ENCODE measurements at regions not wholly inside any gene's neighbourhood (a gene's known extent, or its start where the extent isn't known, plus 50 kb on each side); places are given as distances from the start of the nearest gene placed in this dataset.

DNA sequence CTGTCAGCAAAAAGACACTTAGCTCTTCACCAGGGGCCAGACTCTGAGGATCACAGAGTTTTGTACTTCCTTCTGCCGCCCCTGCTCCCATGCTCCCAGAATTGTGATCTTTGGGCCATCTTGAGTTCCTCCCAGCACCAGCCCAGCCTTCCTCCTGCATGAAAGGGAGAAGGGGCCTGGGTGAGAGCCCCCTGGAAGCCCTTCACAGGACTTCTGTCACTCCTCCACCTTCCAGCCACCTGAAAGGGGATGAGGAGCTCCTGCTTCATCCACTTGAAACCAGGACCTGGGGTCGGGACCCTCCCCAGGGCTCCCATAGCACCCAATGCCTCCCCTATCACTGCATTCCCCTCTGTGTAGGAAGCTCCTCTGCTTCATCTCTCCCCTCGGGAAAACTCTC lies 174.2 kb downstream of the BUD13 start:
- DNase-seq (ENCODE audit: low read depth), result no peak

DNA sequence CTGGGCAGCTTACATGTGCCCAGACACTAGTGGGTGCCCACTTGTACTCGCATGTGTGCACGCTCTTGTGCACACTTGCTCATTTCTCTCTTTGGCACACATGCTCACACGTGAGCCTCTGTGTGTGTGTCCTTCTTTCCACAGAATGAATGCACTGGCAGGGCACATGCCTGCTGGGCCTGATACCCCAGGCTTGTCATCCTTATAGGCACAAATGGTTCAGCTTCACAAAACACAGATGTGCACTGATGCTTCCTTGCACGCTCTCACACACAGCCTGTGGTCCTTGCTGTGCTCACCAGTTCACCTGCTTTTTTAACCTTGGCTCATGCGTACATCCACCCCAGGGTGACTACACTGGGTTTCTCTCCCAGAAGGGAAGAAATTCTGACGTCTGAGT lies 174.8 kb downstream of the BUD13 start:
- DNase-seq (ENCODE audit: low read depth), result no peak

DNA sequence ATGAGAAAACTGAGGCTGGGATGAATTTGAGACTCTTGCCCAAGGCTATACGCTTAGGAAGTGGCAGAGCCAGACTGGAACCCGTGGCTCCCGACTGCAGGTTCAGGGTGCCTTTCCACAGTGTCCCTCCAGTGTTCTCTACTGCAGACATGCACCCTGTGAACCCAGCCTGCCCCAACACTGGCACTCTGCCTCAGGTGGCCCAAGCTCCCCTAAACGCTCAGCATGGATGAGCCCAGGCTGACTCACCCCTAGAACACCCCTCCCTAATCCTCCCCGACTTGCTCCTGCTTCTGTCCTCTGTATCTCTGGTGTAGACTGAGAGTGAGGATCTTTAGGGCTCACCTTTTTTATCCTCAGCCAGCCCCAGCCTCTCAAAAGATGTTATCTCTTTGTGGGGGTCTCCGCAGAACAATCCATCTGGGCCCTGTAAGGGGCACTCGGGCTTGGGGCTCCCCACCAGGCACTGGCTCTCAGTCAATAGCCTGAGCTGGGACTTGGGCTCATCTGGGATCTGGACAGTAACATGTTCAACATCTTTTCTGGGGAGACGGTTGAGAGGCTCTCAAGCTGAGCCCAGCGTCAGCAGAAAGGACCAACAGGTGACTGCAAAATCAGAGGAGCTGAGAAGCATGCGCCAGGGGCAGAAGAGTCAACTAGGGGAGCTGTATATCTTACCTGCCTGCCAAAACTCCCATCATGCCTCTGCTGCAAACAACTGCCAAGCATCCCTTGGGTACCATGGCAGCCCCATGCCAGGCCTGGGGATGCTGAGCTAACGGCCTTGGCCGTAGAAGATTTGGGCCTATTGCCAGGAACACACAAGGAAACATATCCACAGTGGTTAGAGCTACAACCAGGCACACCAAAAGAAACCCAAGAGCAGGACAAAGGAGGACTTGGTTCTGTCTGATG lies 176.2 kb downstream of the BUD13 start:
- no peak for DNase-seq (ENCODE audit: low read depth)

DNA sequence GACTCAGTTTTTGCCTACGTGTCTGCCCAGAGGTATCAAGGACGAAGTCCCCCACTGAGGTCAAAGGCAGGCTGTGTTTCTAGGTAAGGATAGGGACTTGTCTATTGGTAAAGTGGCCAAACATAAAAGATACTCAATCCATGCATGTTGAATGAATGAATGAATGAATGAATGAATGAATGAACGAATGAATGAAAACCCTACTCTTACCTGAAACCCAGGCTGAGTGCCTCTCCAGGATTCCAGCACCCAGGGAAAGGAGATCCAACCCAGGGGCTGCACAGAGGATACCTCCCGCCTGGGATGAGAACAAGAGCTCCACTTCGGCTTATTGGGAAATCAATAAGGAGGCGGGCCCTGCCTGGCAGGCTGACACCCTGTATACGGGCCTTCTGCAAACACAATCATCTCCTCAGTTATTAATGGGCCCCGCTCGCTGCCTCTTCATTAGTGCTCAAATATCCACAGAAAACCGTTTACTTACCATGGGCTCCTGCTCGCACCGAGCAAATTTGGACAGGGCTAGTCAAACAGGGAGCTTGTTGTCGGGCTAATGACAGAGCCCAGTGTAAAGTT lies 177.4 kb downstream of the BUD13 start:
- DNase-seq (ENCODE audit: low read depth), result no peak

DNA sequence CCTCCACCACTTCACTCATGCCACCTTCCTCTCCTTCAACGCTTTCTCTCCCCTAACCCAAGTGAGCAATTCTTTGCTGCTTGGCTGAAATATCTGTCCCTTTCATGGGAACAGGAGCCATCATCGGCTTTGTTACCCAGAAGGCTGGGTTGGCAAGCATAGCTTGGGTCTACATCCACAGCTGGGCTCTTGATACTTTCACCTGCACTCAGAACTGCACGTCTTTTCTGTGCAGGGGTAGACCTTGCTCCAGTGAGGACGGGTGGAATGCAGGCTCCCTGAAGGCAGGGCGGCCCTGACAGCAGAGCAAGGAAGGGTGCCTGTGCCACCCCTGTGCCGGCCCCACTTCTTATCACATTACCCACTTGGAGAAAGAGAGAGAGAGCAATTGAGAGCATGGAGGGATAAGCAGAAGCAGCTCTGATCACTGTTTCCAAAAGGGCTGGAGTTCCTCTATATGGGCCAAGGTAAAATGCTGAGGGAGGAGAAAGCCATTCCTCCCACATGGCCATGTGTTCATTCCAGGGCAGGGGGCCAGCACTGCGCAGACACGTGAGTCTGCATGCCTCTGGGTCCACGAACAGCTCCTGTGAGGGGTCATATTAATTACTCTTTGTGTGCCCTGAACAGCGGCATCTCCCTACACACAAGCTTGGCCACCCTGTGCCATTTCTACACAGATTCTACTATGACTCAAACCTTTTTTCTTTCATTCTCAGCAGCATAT lies 181.8 kb downstream of the BUD13 start:
- DNase-seq (ENCODE audit: low read depth), result no peak

DNA sequence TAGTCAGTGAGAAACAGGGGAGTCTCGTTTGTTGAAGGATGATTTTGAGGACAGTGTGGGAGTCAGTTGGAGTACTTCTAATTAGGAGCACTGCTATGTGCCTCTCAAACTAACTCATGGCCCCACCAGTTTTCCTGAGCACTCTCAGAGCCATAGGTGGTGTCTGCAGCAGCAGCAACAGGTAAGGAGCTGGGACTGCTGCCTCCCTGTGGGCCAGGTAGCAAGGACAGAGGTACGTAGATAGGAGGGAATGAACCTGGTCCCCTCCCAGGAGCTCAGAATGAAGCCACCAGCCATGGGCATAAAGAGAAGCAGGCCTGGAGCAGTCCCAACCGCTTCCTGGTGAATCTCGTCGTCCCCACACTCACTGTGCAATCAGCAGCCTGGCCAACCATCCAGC lies 183.4 kb downstream of the BUD13 start:
- DNase-seq (ENCODE audit: low read depth), result no peak

DNA sequence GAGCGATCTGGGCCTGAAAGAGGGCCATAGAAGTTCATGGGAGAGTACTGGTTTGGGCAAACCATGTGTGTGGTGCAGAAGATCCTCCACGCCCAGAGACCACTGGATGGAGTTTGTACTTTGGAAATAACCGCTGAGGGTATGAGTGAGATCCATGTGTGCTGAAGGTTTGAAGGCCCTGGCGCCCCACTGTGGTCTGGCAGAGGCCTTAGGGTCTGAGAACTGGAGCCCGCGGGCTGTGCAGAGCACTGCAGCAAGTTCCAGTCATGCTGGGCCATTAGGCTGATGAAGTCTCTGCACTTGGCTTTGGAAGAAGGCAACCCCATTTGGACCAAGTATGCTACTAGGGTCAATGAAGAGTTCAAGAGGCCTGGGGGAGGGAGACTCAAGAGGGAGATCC lies 186.4 kb downstream of the BUD13 start:
- no peak for DNase-seq (ENCODE audit: low read depth)

DNA sequence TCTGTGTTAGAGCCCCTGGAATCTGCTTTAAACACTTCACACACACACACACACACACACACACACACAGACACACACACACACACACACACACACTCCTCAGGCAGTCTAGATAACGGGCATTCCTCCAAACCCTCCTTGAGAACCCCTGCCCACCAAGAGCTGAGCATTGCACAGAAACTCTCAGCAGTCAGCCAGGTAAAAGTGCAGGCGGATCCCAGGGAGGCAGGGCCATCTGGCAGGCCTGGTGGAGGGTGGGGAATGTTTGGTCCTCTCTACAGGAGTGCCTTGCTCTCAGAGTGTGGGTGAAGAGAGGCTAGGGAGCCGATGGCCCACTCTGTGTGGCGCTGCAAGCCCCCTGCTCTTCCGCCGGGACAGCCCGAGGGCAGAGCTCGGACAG lies 190.2 kb downstream of the BUD13 start:
- no peak for DNase-seq (ENCODE audit: low read depth)

DNA sequence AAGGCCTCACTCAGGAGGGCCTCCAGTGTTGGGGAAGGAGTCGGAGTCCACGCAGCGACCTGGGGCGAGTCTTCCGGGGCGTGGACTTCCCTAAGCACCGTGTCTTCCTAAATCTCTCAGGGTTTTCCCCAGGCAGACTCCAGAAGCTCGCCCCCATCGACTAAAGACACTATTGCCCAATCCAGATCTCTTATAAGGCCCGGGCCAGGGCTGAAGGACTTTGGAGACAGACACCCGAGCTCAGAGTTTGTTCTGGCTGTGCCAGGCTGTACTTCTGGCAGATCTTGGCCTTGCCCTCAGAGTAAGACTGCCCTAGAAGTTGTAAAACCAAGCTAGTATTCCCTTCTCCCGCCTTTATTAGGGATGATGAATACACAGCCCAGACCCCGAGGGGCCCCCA lies 191.4 kb downstream of the BUD13 start:
- DNase-seq (ENCODE audit: low read depth), result no peak

DNA sequence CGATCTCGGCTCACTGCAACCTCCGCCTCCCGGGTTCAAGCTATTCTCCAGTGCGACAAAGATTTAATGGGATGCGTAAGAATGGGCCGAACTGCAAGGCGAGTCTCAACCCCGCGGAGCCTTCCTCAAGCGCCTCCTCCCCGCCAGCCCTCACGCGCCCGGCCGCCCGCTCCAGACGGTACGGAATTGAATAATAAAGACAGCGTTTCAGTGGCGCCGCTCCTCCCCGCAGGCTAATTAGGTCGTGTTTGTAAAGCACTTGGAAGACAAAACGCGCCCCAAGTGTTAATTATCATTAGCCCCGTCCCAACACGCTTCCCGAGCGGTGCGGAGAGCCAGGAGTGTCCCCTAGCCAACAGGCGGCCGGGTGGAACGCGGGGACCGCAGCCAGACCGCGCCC lies 192.0 kb downstream of the BUD13 start:
- DNase-seq (ENCODE audit: low read depth), result no peak

DNA sequence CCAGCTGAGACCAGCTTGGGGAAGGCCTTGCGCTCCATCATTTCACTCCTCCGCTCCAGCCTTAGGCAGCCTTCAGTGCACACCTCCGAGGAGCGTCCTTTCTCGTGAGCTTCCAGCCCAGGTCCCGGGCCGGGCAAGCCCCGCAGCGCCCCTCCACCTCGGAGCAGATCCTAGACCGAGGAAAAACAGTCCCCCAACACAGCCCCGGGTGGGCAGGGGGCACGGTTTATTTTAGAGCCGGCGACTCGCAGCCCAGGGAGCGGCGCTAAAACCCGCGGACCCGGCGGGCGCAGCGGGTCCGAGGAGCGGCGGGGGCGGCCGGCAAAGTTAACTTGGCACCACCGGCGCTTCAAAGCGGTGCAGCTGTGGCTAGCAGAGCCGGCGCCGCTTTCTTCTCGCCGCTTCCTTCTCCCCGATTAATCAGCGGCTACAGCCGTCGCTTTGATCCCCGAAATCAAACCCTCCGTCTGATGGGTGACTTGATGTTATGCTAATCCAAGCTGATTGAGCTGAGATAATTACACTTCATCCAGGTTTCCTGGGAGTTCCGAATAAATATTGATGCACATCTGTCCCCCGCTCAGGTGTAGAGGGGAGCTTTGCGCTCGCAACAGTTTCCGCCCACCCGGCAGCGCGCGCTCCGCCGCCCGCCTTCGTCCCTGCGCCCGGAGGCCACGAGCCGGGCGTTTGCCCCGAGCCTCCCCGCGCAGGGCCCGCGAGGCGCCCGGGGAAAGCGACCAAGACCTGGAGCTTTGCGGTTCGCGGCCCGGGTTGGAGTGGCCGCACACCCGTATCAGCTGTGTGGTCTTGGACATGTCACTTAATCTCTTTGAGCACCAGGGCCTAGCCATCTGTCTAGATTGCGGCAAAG lies 192.7 kb downstream of the BUD13 start:
- no peak for DNase-seq (ENCODE audit: low read depth)

DNA sequence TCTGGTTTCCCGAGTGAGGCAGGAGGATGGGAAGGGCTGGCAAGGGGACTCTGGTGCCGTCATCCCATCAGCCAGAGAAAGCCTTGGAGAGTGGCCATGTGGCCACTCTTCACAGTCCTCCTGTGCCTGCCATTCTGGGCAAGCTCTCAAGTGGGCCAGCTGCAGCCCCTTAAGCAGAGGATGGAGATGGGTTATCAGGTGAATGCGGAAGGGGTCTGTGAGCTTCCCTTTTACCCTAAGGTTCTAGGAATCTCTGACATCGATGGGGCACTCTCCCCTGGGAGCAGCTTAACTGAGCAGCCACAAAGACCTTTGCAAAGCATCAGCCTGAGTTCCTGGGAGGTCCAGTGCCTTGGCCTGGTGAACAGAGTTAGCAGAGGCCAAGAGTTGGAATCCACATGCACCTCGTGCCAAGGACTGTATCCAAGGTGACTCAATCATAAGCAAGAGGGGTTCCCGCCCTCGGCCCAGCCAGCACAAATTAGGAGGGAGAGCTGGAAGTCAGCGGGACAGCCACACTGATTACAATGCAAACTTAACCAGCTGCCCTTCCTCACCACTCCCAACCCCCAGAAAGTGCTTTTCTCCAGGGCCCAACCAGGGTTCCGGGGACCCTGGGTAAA lies 193.6 kb downstream of the BUD13 start:
- DNase-seq (ENCODE audit: low read depth), result no peak

DNA sequence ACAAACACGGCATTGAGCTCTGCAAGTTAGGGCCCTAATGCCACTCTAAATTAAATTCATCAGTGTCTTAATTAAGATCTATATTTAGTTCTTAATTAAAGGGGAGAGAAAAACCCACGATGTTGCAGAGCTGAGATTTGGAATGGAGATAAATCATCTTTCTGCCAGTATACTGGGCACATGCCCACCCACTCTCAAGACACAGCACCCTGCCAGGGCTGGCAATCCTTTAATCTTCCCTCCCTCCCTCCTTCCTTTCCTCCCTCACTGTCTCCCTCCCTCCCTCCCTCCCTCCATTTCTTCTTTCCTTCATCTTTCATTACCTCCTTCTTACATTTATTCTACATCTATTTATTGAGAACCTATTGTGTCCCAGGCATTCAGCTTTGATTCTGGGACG lies 194.8 kb downstream of the BUD13 start:
- no peak for DNase-seq (ENCODE audit: low read depth)

DNA sequence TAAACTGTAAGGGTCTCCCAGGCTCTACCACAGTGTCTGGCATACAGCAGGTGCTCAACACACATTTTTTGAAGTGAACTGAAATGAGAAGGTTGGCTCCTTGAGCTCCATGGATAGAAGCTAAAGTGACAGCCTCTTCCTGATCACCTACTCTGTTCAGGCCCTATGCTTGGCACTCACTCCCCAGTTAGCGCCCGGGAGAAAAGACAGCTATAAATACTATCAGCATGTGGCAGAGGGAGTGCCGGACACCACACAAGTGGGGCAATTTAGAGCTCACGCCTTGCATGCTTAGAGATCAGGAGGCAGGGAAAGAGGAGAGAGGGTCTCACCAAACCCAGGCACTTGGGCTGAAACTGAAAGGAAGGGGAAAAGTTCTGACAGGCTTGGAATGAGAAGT lies 195.5 kb downstream of the BUD13 start:
- no peak for DNase-seq (ENCODE audit: low read depth)

DNA sequence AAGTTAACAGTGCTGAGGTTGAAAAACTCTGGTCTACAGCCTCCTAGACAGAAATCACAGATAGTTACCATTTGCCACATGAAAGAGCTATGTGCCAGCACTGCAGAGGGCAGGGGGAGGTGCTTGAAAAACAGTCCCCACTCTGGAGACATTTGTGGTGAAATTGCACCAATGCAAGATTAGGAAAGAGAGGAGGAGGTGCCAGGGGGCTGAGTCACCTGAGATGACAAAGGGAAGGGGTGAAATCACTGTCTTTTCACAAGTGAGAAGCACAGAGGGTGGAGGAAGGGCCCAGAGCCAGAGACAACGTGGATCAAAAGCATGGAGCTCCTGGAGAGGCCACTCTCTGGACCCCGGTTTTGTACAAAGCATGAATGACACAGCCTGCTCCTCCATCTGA lies 196.3 kb downstream of the BUD13 start:
- no peak for DNase-seq (ENCODE audit: low read depth)

DNA sequence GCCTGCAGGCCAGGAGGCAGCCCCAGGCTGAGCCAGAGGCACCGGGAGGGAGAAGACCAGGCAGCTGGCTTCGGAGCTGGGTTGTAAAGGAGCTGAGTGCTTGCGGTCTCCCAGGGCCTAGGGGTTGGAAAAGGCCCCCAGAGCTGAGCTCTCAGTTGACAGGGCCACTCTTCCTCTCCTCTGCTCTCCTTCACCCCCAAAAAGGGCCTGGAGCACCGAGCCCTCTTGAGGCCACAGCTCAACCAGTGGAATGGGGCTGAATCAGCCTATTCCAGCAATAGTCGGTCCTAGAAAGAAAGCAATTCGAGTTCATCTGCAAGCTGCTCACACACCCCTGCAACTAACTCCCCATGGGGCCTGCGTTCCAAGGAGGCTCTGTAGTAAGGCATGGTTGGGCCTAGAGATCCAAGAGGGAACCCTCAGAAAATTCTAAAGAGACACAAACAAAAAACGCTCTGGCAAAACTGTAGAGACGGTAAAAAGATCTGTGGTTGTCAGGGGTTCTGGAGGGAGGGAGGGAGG lies 205.0 kb downstream of the BUD13 start:
- no peak for DNase-seq (ENCODE audit: low read depth)

DNA sequence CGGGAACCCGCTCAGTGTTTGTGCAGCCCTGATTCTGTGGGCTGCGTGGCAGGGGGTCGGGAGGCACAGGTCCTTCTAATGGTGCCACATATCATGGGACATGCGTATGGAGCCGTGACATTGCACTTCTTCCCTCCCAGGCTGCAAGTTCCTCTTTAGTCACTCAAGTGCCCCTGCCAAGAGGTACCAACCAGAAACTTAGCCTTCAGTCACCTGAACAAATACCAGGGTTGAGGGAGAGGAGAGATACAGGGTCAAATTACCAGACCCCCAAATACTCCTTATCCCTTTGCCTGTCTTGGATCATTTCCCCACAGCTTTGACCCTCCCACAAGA lies 209.1 kb downstream of the BUD13 start:
- DNase-seq (ENCODE audit: low read depth), result no peak

DNA sequence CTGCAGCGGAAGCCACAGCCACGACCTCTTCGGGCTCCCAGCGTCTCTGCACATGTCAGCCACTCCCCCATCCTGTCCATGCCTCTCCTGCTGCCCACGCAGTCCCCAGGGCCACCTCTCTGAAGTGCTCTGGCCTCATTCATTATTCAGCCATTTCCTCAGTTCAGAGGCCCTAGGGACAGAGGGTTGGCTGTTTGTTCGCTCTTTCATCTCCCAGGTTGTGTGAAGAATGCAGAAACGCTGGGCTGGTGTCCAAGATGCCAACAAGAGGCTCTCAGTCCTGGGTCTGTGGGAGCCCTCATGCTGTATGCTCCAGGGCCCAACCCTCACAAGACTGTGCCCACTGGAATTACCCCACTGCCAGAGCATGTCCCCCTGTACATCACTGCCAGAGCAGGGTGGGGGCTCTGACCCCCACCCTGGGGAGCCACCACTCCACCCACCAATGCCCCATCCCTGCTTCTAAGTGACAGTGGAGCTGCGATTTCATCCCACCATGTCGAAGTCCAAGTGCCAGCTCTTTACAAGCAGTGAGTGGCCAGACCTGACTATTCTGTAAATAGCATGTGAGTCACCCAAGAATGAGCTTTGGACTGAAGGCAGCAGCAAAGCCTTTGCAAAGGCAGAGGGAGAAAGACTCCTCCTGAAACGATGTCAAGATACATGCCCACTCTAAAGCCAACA lies 209.6 kb downstream of the BUD13 start:
- no peak for DNase-seq (ENCODE audit: low read depth)

DNA sequence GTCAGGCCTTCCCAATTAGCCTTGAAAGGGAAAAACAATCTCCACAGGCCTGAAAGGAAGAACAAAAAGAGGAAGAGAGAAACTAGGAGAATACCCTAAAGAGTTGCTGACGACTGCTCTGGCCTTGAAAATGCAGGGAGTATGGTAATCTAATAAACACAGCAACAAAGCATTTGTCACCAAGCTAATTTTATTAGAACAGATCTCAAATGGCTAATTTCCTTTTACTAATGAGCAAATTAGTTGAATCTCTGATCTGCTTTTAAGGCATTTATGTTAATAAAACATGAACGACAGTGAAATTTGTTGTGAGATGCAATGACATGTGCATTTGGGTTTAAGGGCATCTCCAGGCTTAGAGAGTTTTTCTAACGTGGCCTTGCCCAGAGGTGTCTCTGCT lies 212.2 kb downstream of the BUD13 start:
- no peak for DNase-seq (ENCODE audit: low read depth)

DNA sequence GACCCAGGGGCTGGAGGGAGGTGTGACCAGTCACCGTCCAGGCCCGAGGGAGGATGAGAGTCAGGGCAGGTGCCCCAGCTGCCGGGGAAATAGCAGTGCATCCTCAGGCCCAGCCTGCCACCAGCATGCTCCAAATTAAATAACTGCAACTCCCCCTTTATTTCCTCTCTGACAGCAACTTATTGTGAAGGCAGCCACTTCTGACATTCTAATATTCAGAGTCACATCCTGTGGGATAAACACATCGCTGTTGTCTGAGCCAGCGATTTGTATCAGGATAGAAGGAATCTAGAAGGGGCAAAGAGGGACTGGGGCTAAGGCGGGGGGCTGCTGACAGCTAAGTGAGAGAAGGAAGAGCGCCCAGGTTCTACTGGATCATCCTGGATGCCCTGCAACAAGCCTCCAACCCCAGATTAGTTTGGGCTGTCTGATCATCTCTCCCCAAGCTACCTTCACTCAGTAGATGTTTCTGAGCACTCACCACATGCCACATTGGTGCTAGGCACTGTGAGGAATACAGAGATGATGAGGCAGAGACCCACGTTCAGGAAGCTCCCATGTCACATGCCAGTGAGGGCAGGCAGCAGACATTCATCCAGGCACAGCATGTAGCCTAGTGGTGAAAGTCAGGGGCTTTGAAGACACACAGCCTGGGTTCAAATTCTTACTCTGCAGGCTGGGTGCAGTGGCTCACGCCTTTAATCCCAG lies 214.1 kb downstream of the BUD13 start:
- no peak for DNase-seq (ENCODE audit: low read depth)
